Epithelial cell of proximal tubule (primary cell): ENCODE measurements at regions not wholly inside any gene's neighbourhood (a gene's known extent, or its start where the extent isn't known, plus 50 kb on each side); places are given as distances from the start of the nearest gene placed in this dataset.

Experiments used
- DNase-seq: peaks from one replicate; pipeline ENCODE4 v3.0.0-alpha.2; 2011; ENCODE audit warnings: low read depth
- H3K4me3 ChIP-seq: 2 replicates; pipeline ENCODE4 v1.5.1; 2011; ENCODE audit warnings: low read depth, mild to moderate bottlenecking, low read length
- TF ChIP-seq, protein P1 (sequence below): conservative IDR thresholded peaks from 2 replicates; pipeline ENCODE4 v1.5.1; 2012; ENCODE audit warnings: low read depth, mild to moderate bottlenecking, low read length

DNA sequence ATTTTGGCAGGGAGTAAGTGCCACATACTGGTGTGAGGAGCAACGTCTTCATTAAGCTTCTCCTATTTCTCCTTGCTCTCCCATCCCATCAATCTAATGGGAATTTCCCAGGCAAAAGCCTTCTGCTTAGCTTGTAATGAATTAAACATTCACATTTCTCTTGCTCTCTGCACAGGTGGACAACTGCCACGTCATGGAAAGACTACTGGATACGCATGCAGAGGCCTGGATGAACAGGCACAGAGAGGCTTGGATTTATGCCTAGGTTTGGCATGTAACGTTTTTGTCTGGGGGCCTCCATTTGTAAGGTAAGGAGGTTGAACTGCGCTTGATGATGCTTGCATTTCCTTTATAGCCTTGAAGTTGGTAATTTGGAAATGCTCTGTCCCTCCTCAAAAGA, 374.8 kb downstream of the KLF12 start:
- DNase-seq, result no peak
- no peak overlapping the region for H3K4me3 ChIP-seq
- TF ChIP-seq, protein P1, sequence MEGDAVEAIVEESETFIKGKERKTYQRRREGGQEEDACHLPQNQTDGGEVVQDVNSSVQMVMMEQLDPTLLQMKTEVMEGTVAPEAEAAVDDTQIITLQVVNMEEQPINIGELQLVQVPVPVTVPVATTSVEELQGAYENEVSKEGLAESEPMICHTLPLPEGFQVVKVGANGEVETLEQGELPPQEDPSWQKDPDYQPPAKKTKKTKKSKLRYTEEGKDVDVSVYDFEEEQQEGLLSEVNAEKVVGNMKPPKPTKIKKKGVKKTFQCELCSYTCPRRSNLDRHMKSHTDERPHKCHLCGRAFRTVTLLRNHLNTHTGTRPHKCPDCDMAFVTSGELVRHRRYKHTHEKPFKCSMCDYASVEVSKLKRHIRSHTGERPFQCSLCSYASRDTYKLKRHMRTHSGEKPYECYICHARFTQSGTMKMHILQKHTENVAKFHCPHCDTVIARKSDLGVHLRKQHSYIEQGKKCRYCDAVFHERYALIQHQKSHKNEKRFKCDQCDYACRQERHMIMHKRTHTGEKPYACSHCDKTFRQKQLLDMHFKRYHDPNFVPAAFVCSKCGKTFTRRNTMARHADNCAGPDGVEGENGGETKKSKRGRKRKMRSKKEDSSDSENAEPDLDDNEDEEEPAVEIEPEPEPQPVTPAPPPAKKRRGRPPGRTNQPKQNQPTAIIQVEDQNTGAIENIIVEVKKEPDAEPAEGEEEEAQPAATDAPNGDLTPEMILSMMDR, result no peak

DNA sequence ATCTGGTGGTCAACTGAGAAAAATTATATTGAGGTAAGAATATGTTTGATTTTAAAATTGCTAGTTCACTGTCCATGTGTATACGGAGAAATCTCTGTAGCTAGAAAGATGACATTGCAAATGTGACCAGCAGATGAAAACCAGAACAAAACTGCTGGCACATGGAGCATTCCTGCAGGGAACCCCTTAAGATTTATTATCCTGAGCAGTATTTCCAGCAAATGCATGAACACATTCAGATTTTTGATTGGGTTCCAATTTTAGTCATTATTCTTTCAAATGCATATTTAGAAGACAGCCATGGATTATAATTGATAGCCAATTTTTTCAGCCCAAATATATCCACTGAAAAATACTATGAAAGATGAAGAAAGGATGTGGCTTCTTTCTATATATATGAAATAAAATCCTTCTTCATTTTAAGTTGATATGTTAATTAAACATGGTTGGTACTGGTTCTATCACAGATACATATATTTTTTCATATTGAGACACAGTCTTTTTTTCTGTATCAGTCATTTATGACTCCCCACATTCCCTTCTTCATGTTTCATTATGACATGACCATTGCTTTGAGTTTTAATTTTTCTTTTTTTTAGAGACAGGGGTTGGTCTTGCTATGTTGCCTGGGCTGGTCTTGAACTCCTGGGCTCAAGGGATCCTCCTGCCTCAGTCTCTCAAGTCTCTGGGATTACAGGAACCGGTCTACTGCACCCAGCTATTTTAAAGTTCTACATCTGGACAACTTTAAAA, 376.5 kb downstream of the KLF12 start:
- TF ChIP-seq, protein P1, result no peak
- no peak overlapping the region for H3K4me3 ChIP-seq
- no peak for DNase-seq

DNA sequence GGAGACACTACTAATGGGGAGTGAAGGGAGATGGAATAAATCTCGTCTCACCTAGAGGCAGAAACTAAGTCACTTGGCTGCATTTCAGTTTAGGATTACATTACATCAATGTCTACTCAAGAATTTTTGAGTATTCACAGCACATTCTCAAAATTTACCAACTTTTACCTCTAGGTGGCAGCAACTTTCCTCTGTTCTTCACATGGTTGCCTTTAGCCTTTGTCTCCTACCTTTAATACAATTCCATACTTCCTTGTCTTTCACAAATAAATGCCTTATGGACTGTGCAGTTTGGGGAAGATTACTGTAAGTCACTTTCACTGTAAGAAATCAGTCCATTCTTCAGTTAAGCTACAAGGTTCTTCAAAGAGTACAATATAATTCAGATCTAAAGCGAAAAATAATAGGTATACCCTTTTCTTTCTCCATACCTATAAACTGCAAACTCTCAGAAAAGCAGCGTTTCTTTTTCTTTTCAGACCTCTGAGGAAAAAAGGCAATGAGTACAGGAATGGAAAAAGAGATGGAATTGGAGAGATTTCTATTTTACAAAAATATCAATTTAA, 379.4 kb downstream of the KLF12 start:
- TF ChIP-seq, protein P1, result peak; percentile 71
- DNase-seq, result peak; percentile 7
- H3K4me3 ChIP-seq, result no peak overlapping the region

DNA sequence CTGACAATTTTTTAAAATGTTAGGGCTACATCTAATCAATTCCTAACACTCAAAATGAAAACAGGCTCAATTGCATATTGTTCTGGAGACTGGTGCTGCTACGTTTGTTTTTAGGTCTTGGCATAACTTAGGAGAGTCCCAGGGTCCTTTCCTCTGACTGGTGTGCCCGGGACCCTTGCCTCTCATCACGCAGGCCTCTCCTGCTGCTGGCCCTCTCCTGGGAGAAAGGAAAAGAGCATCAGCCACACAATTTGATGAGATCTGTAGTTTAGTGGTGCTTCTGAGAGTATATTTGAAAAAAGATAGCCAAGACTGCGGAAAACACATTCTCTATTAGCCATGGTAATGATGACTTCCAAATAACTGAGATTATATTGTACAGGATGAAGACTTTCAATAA, 380.0 kb downstream of the KLF12 start:
- no peak overlapping the region for H3K4me3 ChIP-seq
- no peak for DNase-seq

DNA sequence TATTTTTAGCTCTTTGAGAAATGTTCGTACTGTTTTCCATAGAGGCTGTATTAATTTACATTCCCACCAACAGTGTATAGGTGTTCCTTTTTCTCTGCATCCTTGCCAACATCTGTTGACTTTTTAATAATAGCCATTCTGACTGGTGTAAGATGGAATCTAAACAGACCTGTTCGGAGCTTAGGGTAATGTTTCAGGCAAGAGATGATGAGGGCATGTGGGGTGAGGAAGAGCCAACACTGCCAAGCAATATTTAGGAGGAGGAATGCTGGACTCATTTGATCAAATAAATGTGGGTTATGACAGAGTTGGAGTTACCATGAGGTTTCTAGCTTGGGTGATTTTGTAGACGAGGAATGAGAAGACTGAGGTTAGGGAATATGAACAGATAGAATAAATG, 382.9 kb downstream of the KLF12 start:
- H3K4me3 ChIP-seq, result no peak overlapping the region
- DNase-seq, result no peak
- TF ChIP-seq, protein P1, result no peak

More for the DNA sequence above, 380.0 kb downstream of the KLF12 start:
- TF ChIP-seq, protein P1, result no peak

DNA sequence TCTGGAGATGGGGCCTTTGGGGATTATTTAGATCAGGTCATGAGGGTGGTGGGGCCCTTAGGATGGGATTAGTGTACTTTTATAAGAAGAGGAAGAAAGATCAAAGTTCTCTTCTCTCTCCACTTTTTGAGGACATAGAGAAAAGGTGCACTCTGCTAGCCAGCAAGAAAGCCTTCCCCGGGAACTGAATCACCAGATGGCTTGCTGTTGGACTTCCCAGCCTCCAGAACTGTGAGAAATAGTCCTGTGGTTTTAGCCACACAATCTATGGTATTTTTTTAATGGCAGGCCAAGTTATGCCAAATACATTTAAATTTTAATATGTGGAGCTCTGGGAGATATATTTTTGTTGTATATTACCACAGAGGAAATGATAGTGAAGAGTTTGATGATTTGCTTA, 385.8 kb downstream of the KLF12 start:
- TF ChIP-seq, protein P1, result no peak
- no peak overlapping the region for H3K4me3 ChIP-seq
- DNase-seq, result no peak

DNA sequence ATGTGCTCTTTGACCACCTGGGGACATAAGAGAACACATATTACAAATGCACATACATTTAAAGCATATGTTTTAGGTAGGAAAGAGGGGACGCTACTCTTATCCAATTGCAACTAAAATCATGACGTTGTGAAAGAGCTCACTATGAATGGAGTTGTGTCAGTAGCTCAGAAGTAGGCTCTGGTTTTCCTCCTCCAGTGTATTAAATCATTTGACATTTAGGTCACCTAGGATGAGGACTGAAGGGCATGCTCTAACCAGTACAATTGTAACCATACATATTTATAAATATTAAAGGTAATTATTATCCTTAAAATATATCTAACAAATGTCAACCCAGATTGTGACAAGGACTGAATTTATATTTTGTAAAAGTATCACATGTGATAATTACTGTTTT, 389.0 kb downstream of the KLF12 start:
- no peak for DNase-seq
- TF ChIP-seq, protein P1, result no peak
- no peak overlapping the region for H3K4me3 ChIP-seq
